ENCODE measurements at regions not wholly inside any gene's neighbourhood (a gene's known extent, or its start where the extent isn't known, plus 50 kb on each side); places are given as distances from the start of the nearest gene placed in this dataset.

- no peaks in the 10 kb centered on the region for H3K27me3 Mint-ChIP-seq (ENCODE audit: low read depth)
- H3K36me3 Mint-ChIP-seq (ENCODE audit: insufficient read depth in 2 of 2): no peaks in the 10 kb centered on the region
- H3K4me3 Mint-ChIP-seq: no peak overlapping the region
- no peaks in the 10 kb centered on the region for H3K4me1 Mint-ChIP-seq (ENCODE audit: low read depth)
- no peak overlapping the region for H3K27ac Mint-ChIP-seq
- no peak for DNase-seq
- ATAC-seq (replicated peaks in 1 of 2): no peak
- peaks cover 0 to 3% of the 10 kb centered on the region in 2 donors for H3K9me3 Mint-ChIP-seq
These were observed 185.6 kb upstream of the STARD13 start for GRCh38 chr13:33471204-33471603.

- H3K4me1 Mint-ChIP-seq (ENCODE audit: low read depth): no peaks in the 10 kb centered on the region
- no peak overlapping the region for H3K27ac Mint-ChIP-seq
- H3K9me3 Mint-ChIP-seq: peaks cover 0 to 5% of the 10 kb centered on the region in 2 donors
- no peak for DNase-seq
- no peak for ATAC-seq (replicated peaks in 1 of 2)
- no peaks in the 10 kb centered on the region for H3K27me3 Mint-ChIP-seq (ENCODE audit: low read depth)
- peaks cover 0 to 2% of the 10 kb centered on the region in 2 donors for H3K36me3 Mint-ChIP-seq (ENCODE audit: insufficient read depth in 2 of 2)
- H3K4me3 Mint-ChIP-seq: no peak overlapping the region
These were observed 186.9 kb upstream of the STARD13 start for GRCh38 chr13:33472446-33472845.

- peaks cover 4 to 9% of the 10 kb centered on the region in 2 donors for H3K36me3 Mint-ChIP-seq (ENCODE audit: insufficient read depth in 2 of 2)
- ATAC-seq (replicated peaks in 1 of 2) (no peak), DNase-seq (no peak)
- peaks cover 10% of the 10 kb centered on the region for H3K27me3 Mint-ChIP-seq (ENCODE audit: low read depth)
- no peak overlapping the region for H3K4me3 Mint-ChIP-seq
- H3K9me3 Mint-ChIP-seq: peaks cover 4 to 10% of the 10 kb centered on the region in 2 donors
- no peaks in the 10 kb centered on the region for H3K4me1 Mint-ChIP-seq (ENCODE audit: low read depth)
- H3K27ac Mint-ChIP-seq: no peak overlapping the region
These were observed 193.6 kb upstream of the STARD13 start for GRCh38 chr13:33479105-33479504.

GRCh38 chr13:33480561-33480960, 195.0 kb upstream of the STARD13 start:
- peaks cover 10% of the 10 kb centered on the region for H3K27me3 Mint-ChIP-seq (ENCODE audit: low read depth)
- no peak for ATAC-seq (replicated peaks in 1 of 2)
- no peak overlapping the region for H3K4me3 Mint-ChIP-seq
- no peak overlapping the region for H3K27ac Mint-ChIP-seq
- H3K4me1 Mint-ChIP-seq (ENCODE audit: low read depth): no peaks in the 10 kb centered on the region
- peaks cover 5 to 9% of the 10 kb centered on the region in 2 donors for H3K36me3 Mint-ChIP-seq (ENCODE audit: insufficient read depth in 2 of 2)
- no peak for DNase-seq
- H3K9me3 Mint-ChIP-seq: peaks cover 4 to 13% of the 10 kb centered on the region in 2 donors

- ATAC-seq (replicated peaks in 1 of 2) (no peak), DNase-seq (no peak)
- H3K4me1 Mint-ChIP-seq (ENCODE audit: low read depth): no peaks in the 10 kb centered on the region
- H3K27ac Mint-ChIP-seq: no peak overlapping the region
- peaks cover 10% of the 10 kb centered on the region for H3K27me3 Mint-ChIP-seq (ENCODE audit: low read depth)
- H3K4me3 Mint-ChIP-seq: no peak overlapping the region
- peaks cover 0 to 1% of the 10 kb centered on the region in 2 donors for H3K36me3 Mint-ChIP-seq (ENCODE audit: insufficient read depth in 2 of 2)
- H3K9me3 Mint-ChIP-seq: peaks cover 0 to 5% of the 10 kb centered on the region in 2 donors
These were observed 197.9 kb upstream of the STARD13 start for GRCh38 chr13:33483471-33483870.

GRCh38 chr13:33485247-33485646, 199.7 kb upstream of the STARD13 start:
- Mint-ChIP-seq H3K9me3 (peaks cover 0 to 3% of the 10 kb centered on the region in 2 donors), H3K4me3 (no peak overlapping the region), H3K4me1 (ENCODE audit: low read depth) (no peaks in the 10 kb centered on the region), H3K27me3 (ENCODE audit: low read depth) (peaks cover 5% of the 10 kb centered on the region), H3K36me3 (ENCODE audit: insufficient read depth in 2 of 2) (peaks cover 0 to 1% of the 10 kb centered on the region in 2 donors), H3K27ac (no peak overlapping the region)
- no peak for DNase-seq
- ATAC-seq (replicated peaks in 1 of 2): no peak

GRCh38 chr13:33487575-33488243, 202.2 kb upstream of the STARD13 start:
- Mint-ChIP-seq H3K36me3 (ENCODE audit: insufficient read depth in 2 of 2) (peaks cover 0 to 1% of the 10 kb centered on the region in 2 donors), H3K4me1 (ENCODE audit: low read depth) (no peaks in the 10 kb centered on the region), H3K27me3 (ENCODE audit: low read depth) (peaks cover 11% of the 10 kb centered on the region), H3K27ac (no peak overlapping the region), H3K4me3 (no peak overlapping the region), H3K9me3 (peaks cover 0 to 3% of the 10 kb centered on the region in 2 donors)
- DNase-seq (no peak), ATAC-seq (replicated peaks in 1 of 2) (no peak)

GRCh38 chr13:33489563-33489962, 204.0 kb upstream of the STARD13 start:
- DNase-seq: no peak
- Mint-ChIP-seq H3K27ac (no peak overlapping the region), H3K36me3 (ENCODE audit: insufficient read depth in 2 of 2) (no peaks in the 10 kb centered on the region), H3K9me3 (no peaks in the 10 kb centered on the region), H3K4me1 (ENCODE audit: low read depth) (no peaks in the 10 kb centered on the region), H3K4me3 (no peak overlapping the region), H3K27me3 (ENCODE audit: low read depth) (peaks cover 11% of the 10 kb centered on the region)
- ATAC-seq (replicated peaks in 1 of 2): no peak

GRCh38 chr13:33490461-33491327, 205.1 kb upstream of the STARD13 start:
- ATAC-seq (replicated peaks in 1 of 2): no peak
- no peak overlapping the region for H3K27ac Mint-ChIP-seq

GRCh38 chr13:33493672-33494365, 208.3 kb upstream of the STARD13 start:
- Mint-ChIP-seq H3K36me3 (ENCODE audit: insufficient read depth in 2 of 2) (no peaks in the 10 kb centered on the region), H3K27ac (no peak overlapping the region), H3K9me3 (no peaks in the 10 kb centered on the region), H3K4me3 (no peak overlapping the region), H3K4me1 (ENCODE audit: low read depth) (no peaks in the 10 kb centered on the region), H3K27me3 (ENCODE audit: low read depth) (peaks cover 8% of the 10 kb centered on the region)
- no peak for ATAC-seq (replicated peaks in 1 of 2)
- no peak for DNase-seq

More at GRCh38 chr13:33490461-33491327, 205.1 kb upstream of the STARD13 start:
- no peaks in the 10 kb centered on the region for H3K36me3 Mint-ChIP-seq (ENCODE audit: insufficient read depth in 2 of 2)
- peaks cover 11% of the 10 kb centered on the region for H3K27me3 Mint-ChIP-seq (ENCODE audit: low read depth)
- DNase-seq: no peak
- H3K4me3 Mint-ChIP-seq: no peak overlapping the region
- H3K9me3 Mint-ChIP-seq: no peaks in the 10 kb centered on the region
- H3K4me1 Mint-ChIP-seq (ENCODE audit: low read depth): no peaks in the 10 kb centered on the region

GRCh38 chr13:33494596-33495204, 209.1 kb upstream of the STARD13 start:
- Mint-ChIP-seq H3K9me3 (no peaks in the 10 kb centered on the region), H3K27me3 (ENCODE audit: low read depth) (peaks cover 6% of the 10 kb centered on the region), H3K4me1 (ENCODE audit: low read depth) (no peaks in the 10 kb centered on the region), H3K36me3 (ENCODE audit: insufficient read depth in 2 of 2) (no peaks in the 10 kb centered on the region), H3K4me3 (no peak overlapping the region), H3K27ac (no peak overlapping the region)
- ATAC-seq (replicated peaks in 1 of 2) (no peak), DNase-seq (no peak)

- Mint-ChIP-seq H3K4me3 (no peak overlapping the region), H3K27ac (no peak overlapping the region), H3K9me3 (no peaks in the 10 kb centered on the region), H3K36me3 (ENCODE audit: insufficient read depth in 2 of 2) (no peaks in the 10 kb centered on the region), H3K27me3 (ENCODE audit: low read depth) (peaks cover 6% of the 10 kb centered on the region), H3K4me1 (ENCODE audit: low read depth) (no peaks in the 10 kb centered on the region)
- DNase-seq (no peak), ATAC-seq (replicated peaks in 1 of 2) (peak in 1 of 2 donors; percentile 41)
These were observed 210.8 kb upstream of the STARD13 start for GRCh38 chr13:33496336-33496735.
